ENCODE measurements at regions not wholly inside any gene's neighbourhood (a gene's known extent, or its start where the extent isn't known, plus 50 kb on each side); places are given as distances from the start of the nearest gene placed in this dataset.

- TF ChIP-seq POLR2A (IDR thresholded peaks at IDR 0.05; ENCODE audit: low read depth, low read length): no peak
- TF ChIP-seq POLR2AphosphoS5 (IDR thresholded peaks at IDR 0.05; ENCODE audit: low read depth, low read length): no peak
These were observed 278.2 kb downstream of the USP25 start for GRCh38 chr21:16007943-16008342.
